H9 (cell line): ENCODE measurements at regions not wholly inside any gene's neighbourhood (a gene's known extent, or its start where the extent isn't known, plus 50 kb on each side); places are given as distances from the start of the nearest gene placed in this dataset.

ENCODE experiments used
- DNase-seq: peaks from one replicate; pipeline ENCODE4 v3.0.0-alpha.2; 2017
- H2AFZ ChIP-seq: one replicate; pipeline ENCODE4 v1.6.1; 2013; ENCODE audit warnings: mild to moderate bottlenecking, low read length, control low read depth, moderate library complexity
- H2AK5ac ChIP-seq: 2 replicates; pipeline ENCODE4 v1.6.1; 2013; ENCODE audit warnings: low read length, control low read depth, mixed read lengths; ENCODE audit not compliant: insufficient read length
- H2BK120ac ChIP-seq: one replicate; pipeline ENCODE4 v1.6.1; 2013; ENCODE audit warnings: low read depth, mild to moderate bottlenecking, low read length, control low read depth, inconsistent platforms; ENCODE audit not compliant: poor library complexity, severe bottlenecking
- H2BK12ac ChIP-seq: 2 replicates; pipeline ENCODE4 v1.6.1; 2013; ENCODE audit warnings: low read length, control low read depth, mixed read lengths, low read depth; ENCODE audit not compliant: insufficient read length
- H2BK15ac ChIP-seq: 2 replicates; pipeline ENCODE4 v1.6.1; 2013; ENCODE audit warnings: low read depth, low read length, control low read depth
- H2BK20ac ChIP-seq: one replicate; pipeline ENCODE4 v1.6.1; 2013; ENCODE audit warnings: low read depth, mild to moderate bottlenecking, low read length, control low read depth, inconsistent platforms; ENCODE audit not compliant: poor library complexity, severe bottlenecking
- H2BK5ac ChIP-seq: 2 replicates; pipeline ENCODE4 v1.6.1; 2013; ENCODE audit warnings: low read length, control low read depth, mixed read lengths; ENCODE audit not compliant: insufficient read length
- H3K14ac ChIP-seq: 2 replicates; pipeline ENCODE4 v1.6.1; 2013; ENCODE audit warnings: low read length, control low read depth; ENCODE audit not compliant: insufficient read depth
- H3K18ac ChIP-seq: 2 replicates; pipeline ENCODE4 v1.6.1; 2013; ENCODE audit warnings: low read depth, mild to moderate bottlenecking, mixed read lengths, low read length, control low read depth; ENCODE audit not compliant: insufficient read length
- H3K23ac ChIP-seq: 2 replicates; pipeline ENCODE4 v1.6.1; 2013; ENCODE audit warnings: low read length, control low read depth, mixed read lengths, low read depth; ENCODE audit not compliant: insufficient read length
- H3K23me2 ChIP-seq: 2 replicates; pipeline ENCODE4 v1.6.1; 2013; ENCODE audit warnings: low read depth, mild to moderate bottlenecking, mixed read lengths, low read length, control low read depth; ENCODE audit not compliant: insufficient read length, poor library complexity, severe bottlenecking
- H3K27ac ChIP-seq: 2 replicates; pipeline ENCODE4 v1.5.1; 2013; ENCODE audit warnings: low read length, control low read depth, mixed read lengths, low read depth; ENCODE audit not compliant: insufficient read length
- H3K27me3 ChIP-seq: 2 replicates; pipeline ENCODE4 v1.6.1; 2013; ENCODE audit warnings: low read length, control low read depth, inconsistent platforms; ENCODE audit not compliant: insufficient read depth
- H3K4ac ChIP-seq: 2 replicates; pipeline ENCODE4 v1.6.1; 2013; ENCODE audit warnings: low read depth, mild to moderate bottlenecking, control low read depth, inconsistent platforms, low read length, moderate library complexity
- H3K4me1 ChIP-seq: 2 replicates; pipeline ENCODE4 v1.6.1; 2013; ENCODE audit warnings: low read length, control low read depth, inconsistent platforms; ENCODE audit not compliant: insufficient read depth
- H3K4me2 ChIP-seq: 2 replicates; pipeline ENCODE4 v1.6.1; 2013; ENCODE audit warnings: low read length, control low read depth, mixed read lengths; ENCODE audit not compliant: insufficient read length, insufficient read depth
- H3K56ac ChIP-seq: 2 replicates; pipeline ENCODE4 v1.6.1; 2013; ENCODE audit warnings: low read depth, mild to moderate bottlenecking, mixed read lengths, low read length, control low read depth; ENCODE audit not compliant: insufficient read length
- H3K79me1 ChIP-seq: 2 replicates; pipeline ENCODE4 v1.6.1; 2013; ENCODE audit warnings: low read depth, mild to moderate bottlenecking, moderate library complexity, low read length, control low read depth, inconsistent platforms; ENCODE audit not compliant: insufficient read depth, poor library complexity, severe bottlenecking
- H3K79me2 ChIP-seq: 2 replicates; pipeline ENCODE4 v1.6.1; 2013; ENCODE audit warnings: low read length, control low read depth, inconsistent platforms; ENCODE audit not compliant: insufficient read depth
- H3K9ac ChIP-seq: 2 replicates; pipeline ENCODE4 v1.6.1; 2013; ENCODE audit warnings: low read length, control low read depth, mixed read lengths; ENCODE audit not compliant: insufficient read length; ENCODE audit errors: extremely low read depth
- H3K9me3 ChIP-seq: one replicate; pipeline ENCODE4 v1.6.1; 2013; ENCODE audit warnings: low read depth, low read length, inconsistent platforms; ENCODE audit not compliant: control insufficient read depth
- H3T11ph ChIP-seq: one replicate; pipeline ENCODE4 v1.6.1; 2013; ENCODE audit warnings: mild to moderate bottlenecking, low read length, control low read depth, inconsistent platforms
- H4K20me1 ChIP-seq: one replicate; pipeline ENCODE4 v1.6.1; 2013; ENCODE audit not compliant: control insufficient read depth, insufficient read length, insufficient read depth
- H4K5ac ChIP-seq: 2 replicates; pipeline ENCODE4 v1.6.1; 2013; ENCODE audit warnings: low read depth, mild to moderate bottlenecking, mixed read lengths, low read length, control low read depth; ENCODE audit not compliant: insufficient read length
- H4K8ac ChIP-seq: replicated peaks from 2 replicates; pipeline ENCODE4 v1.6.1; 2013; ENCODE audit warnings: low read length, control low read depth, mixed read lengths, low read depth; ENCODE audit not compliant: insufficient read length
- H4K91ac ChIP-seq: 2 replicates; pipeline ENCODE4 v1.6.1; 2013; ENCODE audit warnings: low read depth, mild to moderate bottlenecking, moderate library complexity, mixed read lengths, low read length, control low read depth; ENCODE audit not compliant: insufficient read length
- H3K27ac Mint-ChIP-seq, 3 experiments: 2 replicates in 2 of 3; 3 replicates in 1 of 3; pipeline ENCODE4 v1.8.0; 2020 to 2021; ENCODE audit warnings: mixed read lengths in 3 of 3, mild to moderate bottlenecking in 1 of 3, moderate library complexity in 1 of 3
- H3K27me3 Mint-ChIP-seq: 2 replicates; pipeline ENCODE4 v1.8.0; 2021; ENCODE audit warnings: low read depth, mild to moderate bottlenecking, moderate library complexity, mixed read lengths
- H3K36me3 Mint-ChIP-seq, 3 experiments: 2 replicates in 2 of 3; 3 replicates in 1 of 3; pipeline ENCODE4 v1.8.0; 2020 to 2021; ENCODE audit warnings: low read depth in 3 of 3, mixed read lengths in 3 of 3; ENCODE audit not compliant: insufficient read depth in 1 of 3
- H3K4me1 Mint-ChIP-seq, 2 experiments: 2 replicates each; pipeline ENCODE4 v1.8.0; 2020; ENCODE audit warnings: mixed read lengths in 2 of 2
- H3K4me3 Mint-ChIP-seq, 2 experiments: 2 replicates in 1 of 2; 3 replicates in 1 of 2; pipeline ENCODE4 v1.8.0; 2020 to 2021; ENCODE audit warnings: mild to moderate bottlenecking in 2 of 2, mixed read lengths in 2 of 2, moderate library complexity in 1 of 2
- H3K9me3 Mint-ChIP-seq, 2 experiments: 2 replicates in 1 of 2; 3 replicates in 1 of 2; pipeline ENCODE4 v1.8.0; 2020; ENCODE audit warnings: mild to moderate bottlenecking in 2 of 2, mixed read lengths in 2 of 2, moderate library complexity in 1 of 2
- CTCF ChIP-seq: fragments of 200-600 bp; sonication (generic); conservative IDR thresholded peaks from 3 replicates; pipeline ENCODE4 v1.8.0; 2021; ENCODE audit warnings: antibody characterized with exemption, mild to moderate bottlenecking
- WGBS: extraction: QIAGEN DNeasy Blood & Tissue Kit; methylation state at CpG from one replicate; pipeline ENCODE4 v1.1.7; 2013; ENCODE audit warnings: missing lambda C conversion rate, low lambda C conversion rate, mixed read lengths; ENCODE audit not compliant: insufficient read length; ENCODE audit errors: extremely low coverage; 5-methylcytosine and 5-hydroxymethylcytosine counted together

GRCh38 chr14:104263675-104264358, 125.4 kb downstream of the KIF26A start:
- Histone ChIP-seq H2AK5ac (no peak overlapping the region), H3T11ph (no peak overlapping the region), H3K23ac (no peak overlapping the region), H2BK120ac (no peak overlapping the region), H2BK5ac (no peak overlapping the region), H3K79me2 (no peaks in the 10 kb centered on the region), H4K91ac (no peak overlapping the region), H3K4me2 (no peak overlapping the region), H3K14ac (no peak overlapping the region), H4K20me1 (no peaks in the 10 kb centered on the region), H3K23me2 (no peaks in the 10 kb centered on the region), H3K4ac (no peak overlapping the region), H2BK20ac (no peak overlapping the region), H3K4me1 (no peaks in the 10 kb centered on the region), H2AFZ (no peak overlapping the region), H3K27me3 (no peaks in the 10 kb centered on the region), H3K79me1 (no peaks in the 10 kb centered on the region), H2BK12ac (no peak overlapping the region), H3K9ac (no peak overlapping the region), H3K56ac (no peak overlapping the region), H3K27ac (no peak overlapping the region), H4K8ac (no peak overlapping the region), H3K9me3 (no peaks in the 10 kb centered on the region), H2BK15ac (no peak overlapping the region), H4K5ac (no peak overlapping the region), H3K18ac (no peak overlapping the region)
- Mint-ChIP-seq H3K4me1 (peaks cover 6 to 11% of the 10 kb centered on the region in 2 experiments), H3K36me3 (peaks cover 0 to 1% (median 0%) of the 10 kb centered on the region in 3 experiments; a peak in 1 of 7 replicates), H3K9me3 (peaks cover 11 to 16% of the 10 kb centered on the region in 2 experiments; a peak in 4 of 5 replicates), H3K4me3 (no peak overlapping the region), H3K27me3 (no peaks in the 10 kb centered on the region; the same call in 1 of the 2 replicates), H3K27ac (peak overlapping the region in 1 of 3 experiments; percentile 80; a peak in 2 of 7 replicates)
- peak; percentile 16 for DNase-seq
- TF ChIP-seq CTCF: no peak
- WGBS: no CpG with 5 or more reads among the region's 17 CpGs
